MM.1S (cell line): ENCODE measurements at regions not wholly inside any gene's neighbourhood (a gene's known extent, or its start where the extent isn't known, plus 50 kb on each side); places are given as distances from the start of the nearest gene placed in this dataset.

Experiments
- EZH2 ChIP-seq: fragments of 300-600 bp; sonication (generic); optimal IDR thresholded peaks from 2 replicates; pipeline ENCODE3; 2017; ENCODE audit warnings: low read depth, mild to moderate bottlenecking, antibody characterized with exemption, low read length, mixed read lengths
- TF ChIP-seq, protein P1 (sequence below): fragments of 300-600 bp; sonication (generic); IDR thresholded peaks from 2 replicates; pipeline ENCODE4 v1.5.1; 2016; ENCODE audit warnings: antibody characterized with exemption, low read length, mixed read lengths

DNA sequence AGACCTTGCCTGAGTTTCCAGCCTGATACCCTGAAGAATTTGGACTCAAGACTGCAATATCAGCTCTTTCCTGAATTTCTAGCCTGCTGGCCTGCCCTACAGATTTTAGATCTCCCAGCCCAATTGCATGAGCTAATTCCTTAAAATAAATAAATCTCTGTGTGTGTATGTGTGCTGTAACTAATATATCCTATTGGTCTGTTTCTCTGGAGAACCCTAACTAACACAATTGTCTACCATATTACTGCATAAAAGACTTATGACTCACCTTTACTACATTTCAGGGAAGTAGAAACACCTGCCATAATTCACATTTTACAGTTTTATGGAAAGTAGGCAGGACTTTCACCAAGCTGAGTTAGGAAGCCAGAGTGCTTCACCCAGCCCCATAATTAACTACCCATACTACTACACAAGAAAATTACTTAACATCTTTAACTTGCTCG lies 90.7 kb upstream of the BEND6 start:
- TF ChIP-seq, protein P1, sequence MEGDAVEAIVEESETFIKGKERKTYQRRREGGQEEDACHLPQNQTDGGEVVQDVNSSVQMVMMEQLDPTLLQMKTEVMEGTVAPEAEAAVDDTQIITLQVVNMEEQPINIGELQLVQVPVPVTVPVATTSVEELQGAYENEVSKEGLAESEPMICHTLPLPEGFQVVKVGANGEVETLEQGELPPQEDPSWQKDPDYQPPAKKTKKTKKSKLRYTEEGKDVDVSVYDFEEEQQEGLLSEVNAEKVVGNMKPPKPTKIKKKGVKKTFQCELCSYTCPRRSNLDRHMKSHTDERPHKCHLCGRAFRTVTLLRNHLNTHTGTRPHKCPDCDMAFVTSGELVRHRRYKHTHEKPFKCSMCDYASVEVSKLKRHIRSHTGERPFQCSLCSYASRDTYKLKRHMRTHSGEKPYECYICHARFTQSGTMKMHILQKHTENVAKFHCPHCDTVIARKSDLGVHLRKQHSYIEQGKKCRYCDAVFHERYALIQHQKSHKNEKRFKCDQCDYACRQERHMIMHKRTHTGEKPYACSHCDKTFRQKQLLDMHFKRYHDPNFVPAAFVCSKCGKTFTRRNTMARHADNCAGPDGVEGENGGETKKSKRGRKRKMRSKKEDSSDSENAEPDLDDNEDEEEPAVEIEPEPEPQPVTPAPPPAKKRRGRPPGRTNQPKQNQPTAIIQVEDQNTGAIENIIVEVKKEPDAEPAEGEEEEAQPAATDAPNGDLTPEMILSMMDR = no peak
- TF ChIP-seq EZH2 = no peak
